ENCODE measurements at regions not wholly inside any gene's neighbourhood (a gene's known extent, or its start where the extent isn't known, plus 50 kb on each side); places are given as distances from the start of the nearest gene placed in this dataset.

DNA sequence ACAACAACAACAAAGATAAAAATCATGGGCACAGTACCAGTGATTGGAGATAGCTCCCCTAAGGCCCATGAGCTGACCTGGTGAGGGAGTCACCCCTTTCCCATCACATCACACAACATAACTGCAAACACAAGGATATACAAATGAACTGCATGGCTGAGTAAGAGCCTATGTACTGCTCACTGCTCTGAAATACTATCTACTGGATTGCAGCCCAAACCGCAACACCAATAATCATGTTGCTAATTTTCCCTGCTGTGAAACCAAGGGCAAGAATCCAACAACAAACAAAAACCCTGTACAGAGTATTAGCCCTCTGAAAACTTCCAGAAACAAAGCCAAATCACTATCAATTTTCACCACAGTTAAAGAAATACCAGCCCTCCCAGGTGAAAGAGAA lies 1893.2 kb downstream of the PCDH9 start:
- peak; percentile 50; the same call in 2 of the 3 replicates for ATAC-seq
- TF ChIP-seq SNAI2 (CRISPR knock-in tag; IDR thresholded peaks at IDR 0.05) (no peak), ZNF8 (CRISPR knock-in tag; IDR thresholded peaks at IDR 0.05) (no peak), ZNF565 (CRISPR knock-in tag; conservative IDR thresholded peaks at IDR 0.05; ENCODE audit: low read depth) (no peak), OSR1 (CRISPR knock-in tag; IDR thresholded peaks at IDR 0.05) (no peak), ZFP3 (CRISPR knock-in tag; IDR thresholded peaks at IDR 0.05) (no peak), TOX (CRISPR knock-in tag; IDR thresholded peaks at IDR 0.05; ENCODE audit: borderline replicate concordance) (no peak), CSDC2 (CRISPR knock-in tag; IDR thresholded peaks at IDR 0.05) (no peak), RARB (CRISPR knock-in tag; IDR thresholded peaks at IDR 0.05) (no peak), ARNTL (CRISPR knock-in tag; IDR thresholded peaks at IDR 0.05; ENCODE audit: borderline replicate concordance, low read depth) (no peak), ZFP30 (CRISPR knock-in tag; IDR thresholded peaks at IDR 0.05) (no peak), ISL1 (CRISPR knock-in tag; IDR thresholded peaks at IDR 0.05) (no peak), GLIS3 (CRISPR knock-in tag; IDR thresholded peaks at IDR 0.05) (no peak), PPARA (CRISPR knock-in tag; IDR thresholded peaks at IDR 0.05; ENCODE audit: borderline replicate concordance) (no peak)
- TF ChIP-seq, protein P1, sequence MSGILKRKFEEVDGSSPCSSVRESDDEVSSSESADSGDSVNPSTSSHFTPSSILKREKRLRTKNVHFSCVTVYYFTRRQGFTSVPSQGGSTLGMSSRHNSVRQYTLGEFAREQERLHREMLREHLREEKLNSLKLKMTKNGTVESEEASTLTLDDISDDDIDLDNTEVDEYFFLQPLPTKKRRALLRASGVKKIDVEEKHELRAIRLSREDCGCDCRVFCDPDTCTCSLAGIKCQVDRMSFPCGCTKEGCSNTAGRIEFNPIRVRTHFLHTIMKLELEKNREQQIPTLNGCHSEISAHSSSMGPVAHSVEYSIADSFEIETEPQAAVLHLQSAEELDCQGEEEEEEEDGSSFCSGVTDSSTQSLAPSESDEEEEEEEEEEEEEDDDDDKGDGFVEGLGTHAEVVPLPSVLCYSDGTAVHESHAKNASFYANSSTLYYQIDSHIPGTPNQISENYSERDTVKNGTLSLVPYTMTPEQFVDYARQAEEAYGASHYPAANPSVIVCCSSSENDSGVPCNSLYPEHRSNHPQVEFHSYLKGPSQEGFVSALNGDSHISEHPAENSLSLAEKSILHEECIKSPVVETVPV (CRISPR knock-in tag; IDR thresholded peaks at IDR 0.05) = no peak
- TF ChIP-seq, protein P2, sequence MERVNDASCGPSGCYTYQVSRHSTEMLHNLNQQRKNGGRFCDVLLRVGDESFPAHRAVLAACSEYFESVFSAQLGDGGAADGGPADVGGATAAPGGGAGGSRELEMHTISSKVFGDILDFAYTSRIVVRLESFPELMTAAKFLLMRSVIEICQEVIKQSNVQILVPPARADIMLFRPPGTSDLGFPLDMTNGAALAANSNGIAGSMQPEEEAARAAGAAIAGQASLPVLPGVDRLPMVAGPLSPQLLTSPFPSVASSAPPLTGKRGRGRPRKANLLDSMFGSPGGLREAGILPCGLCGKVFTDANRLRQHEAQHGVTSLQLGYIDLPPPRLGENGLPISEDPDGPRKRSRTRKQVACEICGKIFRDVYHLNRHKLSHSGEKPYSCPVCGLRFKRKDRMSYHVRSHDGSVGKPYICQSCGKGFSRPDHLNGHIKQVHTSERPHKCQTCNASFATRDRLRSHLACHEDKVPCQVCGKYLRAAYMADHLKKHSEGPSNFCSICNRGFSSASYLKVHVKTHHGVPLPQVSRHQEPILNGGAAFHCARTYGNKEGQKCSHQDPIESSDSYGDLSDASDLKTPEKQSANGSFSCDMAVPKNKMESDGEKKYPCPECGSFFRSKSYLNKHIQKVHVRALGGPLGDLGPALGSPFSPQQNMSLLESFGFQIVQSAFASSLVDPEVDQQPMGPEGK (CRISPR knock-in tag; IDR thresholded peaks at IDR 0.05; ENCODE audit: borderline replicate concordance) = no peak
- TF ChIP-seq, protein P3, sequence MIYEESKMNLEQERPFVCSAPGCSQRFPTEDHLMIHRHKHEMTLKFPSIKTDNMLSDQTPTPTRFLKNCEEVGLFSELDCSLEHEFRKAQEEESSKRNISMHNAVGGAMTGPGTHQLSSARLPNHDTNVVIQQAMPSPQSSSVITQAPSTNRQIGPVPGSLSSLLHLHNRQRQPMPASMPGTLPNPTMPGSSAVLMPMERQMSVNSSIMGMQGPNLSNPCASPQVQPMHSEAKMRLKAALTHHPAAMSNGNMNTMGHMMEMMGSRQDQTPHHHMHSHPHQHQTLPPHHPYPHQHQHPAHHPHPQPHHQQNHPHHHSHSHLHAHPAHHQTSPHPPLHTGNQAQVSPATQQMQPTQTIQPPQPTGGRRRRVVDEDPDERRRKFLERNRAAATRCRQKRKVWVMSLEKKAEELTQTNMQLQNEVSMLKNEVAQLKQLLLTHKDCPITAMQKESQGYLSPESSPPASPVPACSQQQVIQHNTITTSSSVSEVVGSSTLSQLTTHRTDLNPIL (CRISPR knock-in tag; IDR thresholded peaks at IDR 0.05; ENCODE audit: low read depth) = no peak
- TF ChIP-seq, protein P4, sequence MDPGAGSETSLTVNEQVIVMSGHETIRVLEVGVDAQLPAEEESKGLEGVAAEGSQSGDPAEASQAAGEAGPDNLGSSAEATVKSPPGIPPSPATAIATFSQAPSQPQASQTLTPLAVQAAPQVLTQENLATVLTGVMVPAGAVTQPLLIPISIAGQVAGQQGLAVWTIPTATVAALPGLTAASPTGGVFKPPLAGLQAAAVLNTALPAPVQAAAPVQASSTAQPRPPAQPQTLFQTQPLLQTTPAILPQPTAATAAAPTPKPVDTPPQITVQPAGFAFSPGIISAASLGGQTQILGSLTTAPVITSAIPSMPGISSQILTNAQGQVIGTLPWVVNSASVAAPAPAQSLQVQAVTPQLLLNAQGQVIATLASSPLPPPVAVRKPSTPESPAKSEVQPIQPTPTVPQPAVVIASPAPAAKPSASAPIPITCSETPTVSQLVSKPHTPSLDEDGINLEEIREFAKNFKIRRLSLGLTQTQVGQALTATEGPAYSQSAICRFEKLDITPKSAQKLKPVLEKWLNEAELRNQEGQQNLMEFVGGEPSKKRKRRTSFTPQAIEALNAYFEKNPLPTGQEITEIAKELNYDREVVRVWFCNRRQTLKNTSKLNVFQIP (CRISPR knock-in tag; IDR thresholded peaks at IDR 0.05; ENCODE audit: borderline replicate concordance, low read depth) = no peak
- TF ChIP-seq, protein P5, sequence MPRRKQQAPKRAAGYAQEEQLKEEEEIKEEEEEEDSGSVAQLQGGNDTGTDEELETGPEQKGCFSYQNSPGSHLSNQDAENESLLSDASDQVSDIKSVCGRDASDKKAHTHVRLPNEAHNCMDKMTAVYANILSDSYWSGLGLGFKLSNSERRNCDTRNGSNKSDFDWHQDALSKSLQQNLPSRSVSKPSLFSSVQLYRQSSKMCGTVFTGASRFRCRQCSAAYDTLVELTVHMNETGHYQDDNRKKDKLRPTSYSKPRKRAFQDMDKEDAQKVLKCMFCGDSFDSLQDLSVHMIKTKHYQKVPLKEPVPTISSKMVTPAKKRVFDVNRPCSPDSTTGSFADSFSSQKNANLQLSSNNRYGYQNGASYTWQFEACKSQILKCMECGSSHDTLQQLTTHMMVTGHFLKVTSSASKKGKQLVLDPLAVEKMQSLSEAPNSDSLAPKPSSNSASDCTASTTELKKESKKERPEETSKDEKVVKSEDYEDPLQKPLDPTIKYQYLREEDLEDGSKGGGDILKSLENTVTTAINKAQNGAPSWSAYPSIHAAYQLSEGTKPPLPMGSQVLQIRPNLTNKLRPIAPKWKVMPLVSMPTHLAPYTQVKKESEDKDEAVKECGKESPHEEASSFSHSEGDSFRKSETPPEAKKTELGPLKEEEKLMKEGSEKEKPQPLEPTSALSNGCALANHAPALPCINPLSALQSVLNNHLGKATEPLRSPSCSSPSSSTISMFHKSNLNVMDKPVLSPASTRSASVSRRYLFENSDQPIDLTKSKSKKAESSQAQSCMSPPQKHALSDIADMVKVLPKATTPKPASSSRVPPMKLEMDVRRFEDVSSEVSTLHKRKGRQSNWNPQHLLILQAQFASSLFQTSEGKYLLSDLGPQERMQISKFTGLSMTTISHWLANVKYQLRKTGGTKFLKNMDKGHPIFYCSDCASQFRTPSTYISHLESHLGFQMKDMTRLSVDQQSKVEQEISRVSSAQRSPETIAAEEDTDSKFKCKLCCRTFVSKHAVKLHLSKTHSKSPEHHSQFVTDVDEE (CRISPR knock-in tag; IDR thresholded peaks at IDR 0.05) = no peak

DNA sequence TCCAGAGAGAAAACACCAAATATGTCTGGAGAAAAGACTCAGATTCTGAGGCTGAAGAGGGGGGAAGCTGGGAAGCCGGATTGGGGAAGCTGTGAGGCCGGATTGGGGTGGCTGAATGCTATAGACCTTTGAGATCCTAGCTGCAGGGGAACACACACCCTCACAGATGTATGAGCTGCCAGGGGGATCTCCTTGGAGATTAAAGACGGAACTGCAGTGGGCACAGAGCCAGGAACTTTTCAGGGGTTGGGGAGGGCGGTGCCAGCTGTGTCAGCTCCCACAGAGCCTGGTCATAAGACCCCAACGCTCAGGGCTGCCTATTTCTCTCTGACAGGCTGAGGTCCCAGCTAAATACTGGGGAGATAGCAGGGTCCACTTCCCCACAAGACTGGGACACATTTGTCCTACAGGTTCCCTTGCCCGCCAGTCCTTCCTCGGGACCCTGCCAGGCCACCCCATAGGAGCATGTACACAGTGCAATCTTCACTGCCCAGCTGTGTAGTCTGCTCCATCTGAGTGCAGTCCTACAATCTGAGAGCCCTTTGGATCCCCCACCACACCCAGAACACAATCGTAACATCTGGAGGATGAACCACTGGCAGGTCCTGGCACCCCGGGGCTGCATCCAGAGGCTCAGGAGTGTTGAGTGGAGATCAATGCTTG lies 1893.9 kb downstream of the PCDH9 start:
- TF ChIP-seq ZNF565 (CRISPR knock-in tag; conservative IDR thresholded peaks at IDR 0.05; ENCODE audit: low read depth) = no peak
- TF ChIP-seq ZC3H10 (CRISPR knock-in tag; IDR thresholded peaks at IDR 0.05) = no peak
- no peak for TF ChIP-seq ESRRG (CRISPR knock-in tag; IDR thresholded peaks at IDR 0.05)
- TF ChIP-seq, protein P5 (CRISPR knock-in tag; IDR thresholded peaks at IDR 0.05) = no peak
- no peak for TF ChIP-seq PPARA (CRISPR knock-in tag; IDR thresholded peaks at IDR 0.05; ENCODE audit: borderline replicate concordance)
- TF ChIP-seq GLIS3 (CRISPR knock-in tag; IDR thresholded peaks at IDR 0.05) = no peak
- no peak for TF ChIP-seq ZNF8 (CRISPR knock-in tag; IDR thresholded peaks at IDR 0.05)
- no peak for TF ChIP-seq ZNF70 (CRISPR knock-in tag; IDR thresholded peaks at IDR 0.05)
- ATAC-seq = no peak
